Parathyroid adenoma (tissue), 2 donors: ENCODE measurements at regions not wholly inside any gene's neighbourhood (a gene's known extent, or its start where the extent isn't known, plus 50 kb on each side); places are given as distances from the start of the nearest gene placed in this dataset.

Source experiments
- H2AFZ ChIP-seq: fragments of 300-600 bp; sonication (generic); one replicate; pipeline ENCODE4 v1.7.0; 2017; ENCODE audit warnings: antibody characterized with exemption, mild to moderate bottlenecking
- H3K27ac ChIP-seq: fragments of 300-600 bp; sonication (generic); one replicate; pipeline ENCODE4 v1.7.0; 2017
- H3K27me3 ChIP-seq: fragments of 300-600 bp; sonication (generic); one replicate; pipeline ENCODE4 v1.7.0; 2017; ENCODE audit warnings: low read length; ENCODE audit not compliant: control insufficient read depth, insufficient read depth
- H3K36me3 ChIP-seq: fragments of 300-600 bp; sonication (generic); one replicate; pipeline ENCODE4 v1.7.0; 2017; ENCODE audit warnings: low read length; ENCODE audit not compliant: control insufficient read depth, insufficient read depth
- H3K4me1 ChIP-seq: fragments of 300-600 bp; sonication (generic); one replicate; pipeline ENCODE4 v1.7.0; 2017; ENCODE audit warnings: control low read depth
- H3K4me2 ChIP-seq: fragments of 300-600 bp; sonication (generic); one replicate; pipeline ENCODE4 v1.7.0; 2017; ENCODE audit warnings: low read length
- H3K4me3 ChIP-seq: fragments of 300-600 bp; sonication (generic); one replicate; pipeline ENCODE4 v1.7.0; 2017; ENCODE audit warnings: low read depth, low read length
- H3K79me2 ChIP-seq: fragments of 300-600 bp; sonication (generic); one replicate; pipeline ENCODE4 v1.7.0; 2017; ENCODE audit warnings: control low read depth
- H3K9ac ChIP-seq: fragments of 300-600 bp; sonication (generic); one replicate; pipeline ENCODE4 v1.7.0; 2017; ENCODE audit warnings: mild to moderate bottlenecking
- H3K9me3 ChIP-seq: fragments of 300-600 bp; sonication (generic); one replicate; pipeline ENCODE4 v1.7.0; 2017; ENCODE audit warnings: low read length; ENCODE audit not compliant: control insufficient read depth
- TF ChIP-seq, protein P1 (sequence below): fragments of 300-600 bp; sonication (generic); IDR thresholded peaks from one replicate; pipeline ENCODE4 v1.7.0; 2017; ENCODE audit warnings: antibody characterized with exemption, mild to moderate bottlenecking
- donor health status: primary hyperparathyroidism.

DNA sequence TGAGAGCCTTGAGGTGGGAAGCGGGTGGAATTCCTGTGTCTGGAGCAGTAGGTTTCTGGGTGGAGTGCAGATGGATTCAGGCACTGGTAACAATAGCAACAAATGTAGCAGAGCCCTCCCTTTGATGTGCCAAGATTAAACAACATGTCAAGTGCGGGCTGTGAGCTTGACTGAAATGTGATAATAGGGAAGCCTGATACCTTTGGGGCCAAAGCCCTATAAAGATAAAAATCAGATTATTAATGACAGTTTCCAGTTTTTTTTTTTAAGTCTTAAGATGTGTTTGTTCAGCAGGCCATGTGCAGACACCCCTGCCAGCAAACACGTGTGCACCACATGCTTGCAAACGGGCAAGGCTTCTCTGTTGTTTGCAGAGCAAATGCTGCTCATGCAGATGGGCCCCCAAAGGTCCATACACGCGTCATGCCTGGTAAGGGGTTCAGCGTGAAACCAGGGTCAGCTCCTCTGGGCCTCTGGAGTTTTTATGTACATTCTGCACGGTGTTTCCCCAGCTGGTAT lies 193.2 kb downstream of the GADD45G start:
- TF ChIP-seq, protein P1, sequence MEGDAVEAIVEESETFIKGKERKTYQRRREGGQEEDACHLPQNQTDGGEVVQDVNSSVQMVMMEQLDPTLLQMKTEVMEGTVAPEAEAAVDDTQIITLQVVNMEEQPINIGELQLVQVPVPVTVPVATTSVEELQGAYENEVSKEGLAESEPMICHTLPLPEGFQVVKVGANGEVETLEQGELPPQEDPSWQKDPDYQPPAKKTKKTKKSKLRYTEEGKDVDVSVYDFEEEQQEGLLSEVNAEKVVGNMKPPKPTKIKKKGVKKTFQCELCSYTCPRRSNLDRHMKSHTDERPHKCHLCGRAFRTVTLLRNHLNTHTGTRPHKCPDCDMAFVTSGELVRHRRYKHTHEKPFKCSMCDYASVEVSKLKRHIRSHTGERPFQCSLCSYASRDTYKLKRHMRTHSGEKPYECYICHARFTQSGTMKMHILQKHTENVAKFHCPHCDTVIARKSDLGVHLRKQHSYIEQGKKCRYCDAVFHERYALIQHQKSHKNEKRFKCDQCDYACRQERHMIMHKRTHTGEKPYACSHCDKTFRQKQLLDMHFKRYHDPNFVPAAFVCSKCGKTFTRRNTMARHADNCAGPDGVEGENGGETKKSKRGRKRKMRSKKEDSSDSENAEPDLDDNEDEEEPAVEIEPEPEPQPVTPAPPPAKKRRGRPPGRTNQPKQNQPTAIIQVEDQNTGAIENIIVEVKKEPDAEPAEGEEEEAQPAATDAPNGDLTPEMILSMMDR = no peak
- Histone ChIP-seq H3K4me2 (no peak overlapping the region), H3K79me2 (no peaks in the 10 kb centered on the region), H3K27me3 (no peaks in the 10 kb centered on the region), H3K36me3 (no peaks in the 10 kb centered on the region), H3K4me1 (peaks cover 26% of the 10 kb centered on the region), H2AFZ (no peak overlapping the region), H3K9me3 (no peaks in the 10 kb centered on the region), H3K9ac (no peak overlapping the region), H3K4me3 (no peak overlapping the region), H3K27ac (peak overlapping the region; percentile 54)

DNA sequence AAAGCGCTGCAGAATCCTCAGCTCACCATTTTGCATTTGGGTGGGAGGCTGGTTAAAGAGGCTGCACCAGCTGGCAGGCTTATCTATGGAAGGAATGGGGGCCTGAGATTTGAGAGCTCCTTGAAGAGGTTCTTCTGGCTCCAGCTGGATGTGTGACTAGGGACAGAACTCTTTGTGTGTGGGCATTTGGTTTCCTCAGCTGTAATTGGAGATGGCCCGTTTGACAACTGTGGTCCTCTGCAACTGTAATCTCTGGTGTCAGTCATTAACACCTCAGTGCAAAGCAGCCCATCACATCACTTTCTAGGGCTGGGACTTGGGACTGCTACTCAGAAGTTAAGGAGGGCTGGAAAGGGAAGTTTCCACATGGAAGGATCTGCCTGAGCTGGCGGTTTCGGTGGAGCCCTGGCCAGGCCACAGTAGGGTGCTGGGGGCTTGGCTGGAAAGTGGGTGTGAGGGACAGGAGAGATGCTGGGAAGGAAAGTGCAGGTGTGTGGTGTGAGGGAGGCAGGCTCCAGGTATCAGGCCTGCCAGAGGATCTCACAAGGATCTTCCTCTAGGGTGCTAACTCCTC lies 193.8 kb downstream of the GADD45G start:
- Histone ChIP-seq H3K4me1 (peaks cover 29% of the 10 kb centered on the region), H3K27me3 (no peaks in the 10 kb centered on the region)
- TF ChIP-seq, protein P1 = no peak

DNA sequence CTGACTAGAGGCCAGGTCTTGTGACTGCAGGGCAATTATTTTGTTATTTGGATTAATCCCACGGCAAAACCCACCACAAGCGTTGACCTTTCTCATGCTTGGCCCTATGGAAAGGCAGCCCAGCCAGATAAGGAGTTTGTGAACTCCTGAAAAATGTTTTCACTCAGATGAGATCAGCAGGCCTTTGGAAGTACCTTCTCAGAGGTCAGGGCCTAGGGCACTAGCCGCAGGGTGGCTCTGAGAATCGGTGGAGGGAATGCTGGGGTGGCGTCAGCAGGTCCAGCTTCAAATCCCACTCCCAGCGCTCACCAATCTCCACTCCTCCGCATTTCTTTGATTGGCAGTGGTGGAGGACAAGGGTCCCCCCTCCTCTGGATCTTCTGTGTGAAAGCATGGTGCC lies 194.4 kb downstream of the GADD45G start:
- Histone ChIP-seq H3K27ac (peak overlapping the region; percentile 54), H3K4me3 (no peak overlapping the region), H3K79me2 (no peaks in the 10 kb centered on the region), H3K9ac (no peak overlapping the region), H2AFZ (no peak overlapping the region), H3K4me2 (no peak overlapping the region), H3K27me3 (no peaks in the 10 kb centered on the region), H3K4me1 (peaks cover 32% of the 10 kb centered on the region), H3K9me3 (no peaks in the 10 kb centered on the region), H3K36me3 (no peaks in the 10 kb centered on the region)
- TF ChIP-seq, protein P1 = no peak

More for the DNA sequence above, 193.8 kb downstream of the GADD45G start:
- H3K9ac ChIP-seq = no peak overlapping the region
- H3K4me2 ChIP-seq = no peak overlapping the region
- no peaks in the 10 kb centered on the region for H3K9me3 ChIP-seq
- no peak overlapping the region for H3K4me3 ChIP-seq
- no peaks in the 10 kb centered on the region for H3K79me2 ChIP-seq
- peak overlapping the region; percentile 54 for H3K27ac ChIP-seq
- no peak overlapping the region for H2AFZ ChIP-seq
- H3K36me3 ChIP-seq = no peaks in the 10 kb centered on the region

DNA sequence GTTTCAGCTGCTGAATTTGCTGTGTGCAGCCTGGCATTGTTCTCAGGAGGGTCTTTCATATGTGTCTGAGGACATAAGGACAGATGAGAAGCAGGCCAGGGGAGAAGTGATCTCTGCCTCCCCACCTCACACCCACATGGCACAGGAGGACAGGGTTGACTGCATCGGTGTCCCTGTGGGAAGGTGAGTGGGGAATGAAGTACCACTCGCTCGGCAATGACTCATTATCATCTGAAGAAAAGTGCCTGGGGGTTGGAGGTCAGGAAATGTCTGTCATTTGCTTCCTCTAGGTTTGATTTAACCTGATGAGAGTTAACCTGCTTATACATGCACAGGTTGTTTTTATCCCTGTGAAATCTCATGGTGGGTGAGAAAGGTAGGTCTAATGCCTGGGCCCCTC lies 195.0 kb downstream of the GADD45G start:
- no peak overlapping the region for H3K4me2 ChIP-seq
- H3K27me3 ChIP-seq = no peaks in the 10 kb centered on the region
- TF ChIP-seq, protein P1 = no peak
- H3K36me3 ChIP-seq = no peaks in the 10 kb centered on the region
- peaks cover 35% of the 10 kb centered on the region for H3K4me1 ChIP-seq
- H3K9ac ChIP-seq = no peak overlapping the region
- H3K79me2 ChIP-seq = no peaks in the 10 kb centered on the region
- H3K9me3 ChIP-seq = no peaks in the 10 kb centered on the region
- H3K27ac ChIP-seq = no peak overlapping the region
- H3K4me3 ChIP-seq = no peak overlapping the region
- no peak overlapping the region for H2AFZ ChIP-seq

DNA sequence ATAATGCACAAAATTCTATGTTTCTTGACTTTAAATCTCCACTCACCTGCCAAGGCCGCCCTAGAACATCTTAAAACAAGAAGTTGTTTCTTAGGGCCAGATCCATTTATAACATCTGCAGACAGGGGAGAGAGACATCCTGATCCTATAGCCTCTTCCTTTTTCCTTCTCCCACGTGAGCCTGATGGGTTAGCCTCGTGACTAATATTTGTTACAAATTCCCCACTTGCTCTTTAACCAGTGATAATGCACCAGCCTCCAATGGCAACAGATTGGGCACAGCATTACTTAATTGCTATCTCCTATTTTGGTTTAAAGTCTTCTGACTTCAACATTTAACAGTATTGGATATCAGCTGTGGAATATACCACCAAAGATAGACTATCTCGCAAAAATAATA lies 196.5 kb downstream of the GADD45G start:
- H3K36me3 ChIP-seq = no peaks in the 10 kb centered on the region
- no peak overlapping the region for H3K4me3 ChIP-seq
- no peak overlapping the region for H3K9ac ChIP-seq
- peak overlapping the region; percentile 75 for H3K27ac ChIP-seq
- H3K4me1 ChIP-seq = peaks cover 41% of the 10 kb centered on the region
- TF ChIP-seq, protein P1 = no peak
- H3K4me2 ChIP-seq = no peak overlapping the region
- no peaks in the 10 kb centered on the region for H3K9me3 ChIP-seq
- H3K27me3 ChIP-seq = no peaks in the 10 kb centered on the region
- H2AFZ ChIP-seq = no peak overlapping the region
- H3K79me2 ChIP-seq = no peaks in the 10 kb centered on the region
